NCI-H510A treated with DMSO at 0.1 percent for 48 hours (cell line): ENCODE measurements at regions not wholly inside any gene's neighbourhood (a gene's known extent, or its start where the extent isn't known, plus 50 kb on each side); places are given as distances from the start of the nearest gene placed in this dataset.
"Not testable (repeated sequence)": the region's sequence is repeated elsewhere in the genome, so short reads cannot be mapped to it uniquely, and the experiment has no call there.

Experiments used
- DNase-seq: peaks from one replicate; lab custom pipeline; 2025; lab: John Stamatoyannopoulos, UW

DNA sequence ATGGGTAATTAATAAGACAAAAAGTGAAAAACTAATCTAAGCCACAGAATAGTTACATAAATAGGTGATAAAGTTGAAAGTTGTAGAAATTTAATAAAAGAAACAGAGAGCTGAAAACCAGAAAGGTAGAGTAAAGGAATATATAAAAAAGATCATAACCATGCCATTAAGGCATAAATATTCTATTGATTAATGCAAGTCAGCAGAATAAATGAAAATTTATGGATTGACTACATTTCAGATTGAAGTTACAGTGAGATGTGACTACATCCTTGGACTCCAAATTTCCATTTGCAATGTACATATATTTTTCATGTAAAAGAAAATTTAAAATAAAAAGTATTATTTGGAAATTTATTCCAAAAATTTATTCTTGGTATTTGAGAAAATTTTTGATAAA is 1225.7 kb downstream of the OTOL1 start:
- no peak for DNase-seq

DNA sequence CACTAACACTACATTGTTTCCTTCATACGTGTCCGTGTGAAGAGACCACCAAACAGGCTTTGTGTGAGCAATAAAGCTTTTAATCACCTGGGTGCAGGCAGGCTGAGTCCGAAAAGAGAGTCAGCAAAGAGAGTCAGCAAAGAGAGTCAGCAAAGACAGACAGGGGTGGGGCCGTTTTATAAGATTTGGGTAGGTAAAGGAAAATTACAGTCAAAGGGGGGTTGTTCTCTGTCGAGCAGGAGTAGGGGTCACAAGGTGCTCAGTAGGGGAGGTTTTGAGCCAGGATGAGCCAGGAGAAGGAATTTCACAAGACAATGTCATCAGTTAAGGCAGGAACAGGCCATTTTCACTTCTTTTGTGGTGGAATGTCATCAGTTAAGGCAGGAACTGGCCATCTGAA is 1226.2 kb downstream of the OTOL1 start:
- not testable (repeated sequence) for DNase-seq

- DNase-seq, result no peak
Measured at GRCh38 chr3:162729686-162730085, 1233.1 kb downstream of the OTOL1 start.

DNA sequence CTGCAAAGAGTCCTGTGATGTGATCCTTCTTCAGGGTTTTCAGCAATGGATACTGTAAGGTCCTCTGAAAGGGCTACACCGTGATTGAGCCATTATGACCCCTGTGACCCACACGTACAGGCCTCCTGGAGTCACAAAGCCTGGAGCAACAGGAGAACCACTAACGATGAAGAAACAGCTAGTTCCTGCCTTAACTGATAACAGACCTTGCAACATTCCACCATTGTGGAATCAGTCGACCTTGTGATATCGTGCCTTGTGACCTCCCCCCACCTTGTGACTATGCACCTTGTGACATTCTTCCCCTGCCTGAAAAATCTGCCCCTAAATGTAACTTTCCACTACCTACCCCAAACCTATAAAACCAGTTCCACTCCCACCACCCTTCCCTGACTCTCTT is 1235.4 kb downstream of the OTOL1 start:
- DNase-seq, result not testable (repeated sequence)

GRCh38 chr3:162738784-162739183 is 1242.2 kb downstream of the OTOL1 start:
- no peak for DNase-seq

DNA sequence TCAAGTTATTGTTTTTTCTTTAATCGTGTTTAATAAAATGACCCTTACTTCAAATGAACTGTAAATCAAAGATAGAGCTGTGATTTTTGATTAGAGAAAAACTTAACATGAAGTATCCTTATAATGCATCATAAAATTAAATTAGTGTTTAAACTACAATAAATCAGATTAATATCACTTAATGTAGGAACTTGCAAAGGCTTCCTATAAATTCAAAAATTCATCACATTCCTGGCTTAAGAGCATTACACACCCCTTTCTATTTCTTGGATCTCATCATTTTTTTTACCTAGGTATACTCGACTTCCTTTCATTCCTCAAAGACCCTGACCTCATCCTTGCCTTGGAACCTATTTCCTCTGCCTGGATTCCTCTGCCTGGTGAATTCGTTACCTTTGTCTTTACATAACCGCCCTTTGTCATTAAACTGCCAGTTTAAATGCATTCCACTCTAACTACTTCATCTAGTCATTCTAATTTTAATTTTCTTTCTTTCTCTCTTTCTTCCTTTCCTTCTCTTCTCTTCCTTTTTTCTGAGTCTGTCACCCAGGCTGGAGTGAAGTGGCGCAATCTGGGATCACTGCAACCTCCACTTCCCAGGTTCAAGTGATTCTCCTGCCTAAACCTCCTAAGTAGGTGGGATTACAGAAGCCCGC is 1244.5 kb downstream of the OTOL1 start:
- DNase-seq, result no peak

- DNase-seq, result no peak
Measured at GRCh38 chr3:162742159-162742717, 1245.6 kb downstream of the OTOL1 start.

GRCh38 chr3:162743091-162743490 is 1246.5 kb downstream of the OTOL1 start:
- no peak for DNase-seq

GRCh38 chr3:162760789-162761188 is 1264.2 kb downstream of the OTOL1 start:
- no peak for DNase-seq

GRCh38 chr3:162764051-162764807 is 1267.6 kb downstream of the OTOL1 start:
- DNase-seq, result no peak

- no peak for DNase-seq
Measured at GRCh38 chr3:162764808-162765071, 1268.1 kb downstream of the OTOL1 start.

GRCh38 chr3:162765524-162765923 is 1268.9 kb downstream of the OTOL1 start:
- DNase-seq, result no peak

DNA sequence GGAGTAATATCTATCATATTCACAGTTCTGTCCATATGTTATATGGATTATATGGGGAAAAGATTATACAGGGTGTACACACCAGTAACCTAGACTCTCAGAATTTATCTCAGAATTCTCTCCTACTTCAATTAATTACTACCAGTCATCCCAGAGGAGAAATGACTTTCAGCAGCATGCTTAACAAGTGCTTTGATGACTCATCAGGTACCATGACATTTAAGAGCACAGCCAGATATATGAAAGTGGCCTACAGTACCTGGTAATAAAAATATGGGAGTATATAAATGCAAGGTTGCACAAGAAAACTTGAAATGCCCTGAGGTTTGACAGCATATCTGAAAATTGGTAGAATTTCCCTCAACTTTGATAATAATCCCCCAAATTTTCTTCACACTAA is 1273.0 kb downstream of the OTOL1 start:
- no peak for DNase-seq

DNA sequence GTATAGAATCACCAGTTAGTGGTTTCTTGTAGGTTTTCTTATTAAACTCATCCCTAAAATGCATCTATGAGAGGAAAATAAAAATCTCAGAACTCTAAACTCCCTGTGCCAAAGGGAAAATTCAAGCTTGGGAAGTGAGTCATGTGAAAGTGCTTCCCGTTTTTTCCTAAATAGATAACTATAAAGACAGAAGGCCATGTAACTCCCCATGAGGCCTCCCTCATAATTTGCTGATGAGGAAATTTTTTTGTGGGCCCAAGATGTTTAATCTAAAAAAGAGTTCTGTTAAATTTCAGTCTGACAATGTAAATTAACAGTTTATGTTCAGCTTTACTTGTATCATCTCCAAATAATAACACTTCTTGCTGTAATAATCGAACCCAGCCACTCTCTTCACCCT is 1273.9 kb downstream of the OTOL1 start:
- DNase-seq, result no peak

- no peak for DNase-seq
Measured at GRCh38 chr3:162774613-162775100, 1278.0 kb downstream of the OTOL1 start.

DNA sequence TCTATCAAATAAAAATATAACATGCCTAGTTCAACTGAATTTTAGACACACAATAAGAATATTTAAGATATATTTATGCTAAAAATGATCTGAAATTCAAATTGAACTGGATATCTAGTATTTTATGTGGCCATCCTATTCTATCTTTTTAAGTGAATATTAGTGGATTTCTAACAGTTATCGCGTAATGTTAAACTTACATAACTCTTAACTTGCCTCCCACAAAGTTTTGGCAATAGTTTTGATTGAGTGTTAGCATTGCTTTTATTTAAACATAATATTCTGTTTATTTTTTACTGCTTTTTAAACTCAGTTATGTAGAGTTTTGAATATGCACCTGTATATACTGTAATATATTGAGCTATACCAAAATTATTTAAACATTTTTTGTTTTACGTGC is 1279.5 kb downstream of the OTOL1 start:
- DNase-seq, result no peak

GRCh38 chr3:162777118-162777517 is 1280.5 kb downstream of the OTOL1 start:
- DNase-seq, result no peak

GRCh38 chr3:162780313-162780712 is 1283.7 kb downstream of the OTOL1 start:
- DNase-seq, result no peak

- DNase-seq, result no peak
Measured at GRCh38 chr3:162799910-162800309, 1303.3 kb downstream of the OTOL1 start.

DNA sequence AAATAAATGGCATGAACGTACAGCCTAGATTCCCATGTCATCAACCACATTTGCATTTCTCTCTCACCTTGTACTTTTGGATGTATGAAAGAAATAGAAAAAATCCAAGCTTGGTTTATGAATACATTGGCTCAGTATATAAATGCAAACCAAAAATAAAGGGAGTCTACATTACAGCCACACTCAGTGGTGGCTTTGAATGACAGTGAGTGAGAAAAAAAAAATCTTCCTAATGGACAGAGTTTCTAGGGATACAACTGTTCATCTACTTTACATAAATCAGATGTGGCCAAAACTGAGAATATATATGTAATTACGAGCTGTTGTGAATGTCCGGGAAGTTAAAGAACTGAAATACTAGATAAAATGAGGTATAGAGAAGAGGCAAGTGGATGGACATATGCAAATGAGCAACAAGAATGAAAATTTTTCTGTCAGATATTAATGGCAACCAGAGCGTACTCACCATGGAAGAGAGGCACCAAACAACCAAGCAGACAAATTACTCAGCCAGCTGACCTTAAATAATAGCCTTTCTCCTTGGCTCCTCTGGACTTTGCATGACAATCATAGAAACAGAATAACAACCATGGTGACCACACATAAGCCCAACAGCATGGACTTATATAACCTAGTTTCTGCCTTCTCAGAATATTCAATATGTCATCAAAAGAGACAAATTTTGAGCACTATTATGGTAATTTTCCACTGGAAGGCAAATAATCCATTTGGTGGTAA is 1305.8 kb downstream of the OTOL1 start:
- no peak for DNase-seq

DNA sequence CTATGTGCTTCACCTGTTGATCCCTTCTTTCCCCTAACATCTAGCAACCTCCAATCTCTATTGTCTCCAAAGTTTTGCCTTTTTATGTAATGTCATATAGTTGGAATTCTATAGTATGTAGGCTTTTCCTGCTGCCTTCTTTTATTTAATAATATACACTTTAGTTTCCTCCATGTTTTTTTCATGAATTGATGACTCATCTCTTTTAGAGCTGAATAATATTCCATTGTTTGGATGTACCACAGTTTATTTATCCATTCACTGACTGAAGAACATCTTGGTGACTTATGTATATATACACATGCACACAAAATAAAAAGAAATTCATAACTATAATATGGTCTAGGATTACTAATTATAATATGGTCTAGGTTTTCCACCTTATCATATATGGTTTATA is 1314.2 kb downstream of the OTOL1 start:
- DNase-seq, result no peak

- no peak for DNase-seq
Measured at GRCh38 chr3:162842549-162843216, 1346.1 kb downstream of the OTOL1 start.
